Bronchial epithelial cell (primary cell): ENCODE measurements at regions not wholly inside any gene's neighbourhood (a gene's known extent, or its start where the extent isn't known, plus 50 kb on each side); places are given as distances from the start of the nearest gene placed in this dataset.

Experiments used
- DNase-seq: peaks from one replicate; pipeline ENCODE4 v3.0.0-alpha.2; 2010; ENCODE audit warnings: low read depth
- FAIRE-seq: peaks from 2 replicates; lab custom pipeline; 2011; peaks lifted over from hg19 to GRCh38; lab: Jason Lieb, UNC
- H3K27me3 ChIP-seq: 2 replicates; pipeline ENCODE4 v1.5.1; 2011; ENCODE audit warnings: low read length; ENCODE audit not compliant: control insufficient read depth, insufficient read depth
- H3K36me3 ChIP-seq: 2 replicates; pipeline ENCODE4 v1.5.1; 2011; ENCODE audit warnings: low read length; ENCODE audit not compliant: control insufficient read depth, insufficient read depth
- H3K4me3 ChIP-seq: 2 replicates; pipeline ENCODE4 v1.5.1; 2011; ENCODE audit warnings: mild to moderate bottlenecking, low read depth, low read length, control low read depth
- CTCF ChIP-seq: IDR thresholded peaks from 2 replicates; pipeline ENCODE4 v1.5.1; 2011; ENCODE audit warnings: mild to moderate bottlenecking, moderate library complexity, low read length, control low read depth, inconsistent platforms; ENCODE audit not compliant: insufficient read depth, severe bottlenecking

DNA sequence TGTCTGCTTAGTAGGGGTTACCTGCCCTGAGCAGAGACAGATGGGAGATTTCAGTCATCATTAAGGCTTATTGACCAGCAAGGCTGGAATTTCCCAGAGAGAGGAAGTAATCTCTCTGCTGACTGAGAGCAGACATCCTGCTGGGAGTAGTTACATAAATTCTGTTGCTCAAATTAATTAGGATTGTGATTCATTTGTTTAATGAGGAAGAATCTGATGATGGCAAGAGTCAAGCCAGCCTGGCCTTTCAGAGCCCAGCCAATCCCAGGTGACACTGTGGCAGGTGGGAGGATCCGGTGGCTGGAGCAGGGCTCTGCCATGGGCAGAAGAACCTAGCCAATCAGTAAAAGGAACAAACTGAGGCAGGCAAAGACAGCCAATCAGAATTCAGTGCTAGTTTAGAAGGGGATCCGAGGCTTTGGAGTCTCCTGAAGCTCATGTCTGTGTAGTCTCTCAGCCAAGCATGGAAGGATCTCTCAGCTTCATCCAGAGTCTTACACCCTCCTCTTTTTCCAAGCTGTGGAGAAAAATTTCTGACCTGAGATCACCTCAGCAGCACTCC lies 61.2 kb upstream of the CHST1 start:
- H3K36me3 ChIP-seq, result no peaks in the 10 kb centered on the region
- H3K27me3 ChIP-seq, result no peaks in the 10 kb centered on the region
- no peak for TF ChIP-seq CTCF
- no peak overlapping the region for H3K4me3 ChIP-seq
- FAIRE-seq (no peak), DNase-seq (no peak)

- TF ChIP-seq CTCF, result no peak
- Histone ChIP-seq H3K4me3 (no peak overlapping the region), H3K36me3 (no peaks in the 10 kb centered on the region), H3K27me3 (no peaks in the 10 kb centered on the region)
- no peak for DNase-seq
- no peak for FAIRE-seq
Observed at GRCh38 chr11:45725776-45726492, 60.5 kb upstream of the CHST1 start.

- FAIRE-seq (no peak), DNase-seq (no peak)
- H3K27me3 ChIP-seq, result no peaks in the 10 kb centered on the region
- TF ChIP-seq CTCF, result no peak
- no peaks in the 10 kb centered on the region for H3K36me3 ChIP-seq
- no peak overlapping the region for H3K4me3 ChIP-seq
Observed at GRCh38 chr11:45725121-45725520, 59.7 kb upstream of the CHST1 start.

DNA sequence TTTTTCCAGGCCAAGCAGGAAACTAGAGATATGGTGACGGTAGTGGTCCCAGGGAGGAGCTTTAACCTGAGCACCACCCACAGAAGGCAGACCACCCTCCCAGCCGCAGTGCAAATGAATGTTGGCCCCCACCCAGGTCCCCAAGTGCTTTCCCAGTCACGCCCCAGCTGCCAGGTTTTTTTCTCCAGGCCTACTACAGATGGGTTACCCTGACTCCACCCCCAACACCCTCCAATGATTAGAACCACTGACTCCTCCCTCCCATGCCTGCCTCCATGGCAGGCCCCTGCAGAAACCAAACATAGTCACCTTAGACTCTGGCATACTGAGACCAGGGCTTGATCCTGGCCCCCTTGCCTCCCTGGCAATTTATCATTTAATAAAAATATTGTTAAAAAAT lies 58.7 kb upstream of the CHST1 start:
- no peaks in the 10 kb centered on the region for H3K27me3 ChIP-seq
- DNase-seq (no peak), FAIRE-seq (no peak)
- no peaks in the 10 kb centered on the region for H3K36me3 ChIP-seq
- no peak for TF ChIP-seq CTCF
- H3K4me3 ChIP-seq, result no peak overlapping the region

GRCh38 chr11:45723397-45723796 lies 58.0 kb upstream of the CHST1 start:
- no peak for TF ChIP-seq CTCF
- no peak for FAIRE-seq
- Histone ChIP-seq H3K27me3 (no peaks in the 10 kb centered on the region), H3K4me3 (no peak overlapping the region), H3K36me3 (no peaks in the 10 kb centered on the region)
- DNase-seq, result no peak
